HFFc6 (cell line): ENCODE measurements at regions not wholly inside any gene's neighbourhood (a gene's known extent, or its start where the extent isn't known, plus 50 kb on each side); places are given as distances from the start of the nearest gene placed in this dataset.
"Not testable (repeated sequence)": the region's sequence is repeated elsewhere in the genome, so short reads cannot be mapped to it uniquely, and the experiment has no call there.

Experiments
- DNase-seq: peaks from one replicate; pipeline ENCODE4 v3.0.0-alpha.2; 2018
- H3K27ac Mint-ChIP-seq: 2 replicates; pipeline ENCODE4 v1.8.0; 2020; ENCODE audit warnings: mild to moderate bottlenecking, mixed read lengths
- H3K27me3 Mint-ChIP-seq: 2 replicates; pipeline ENCODE4 v1.8.0; 2021; ENCODE audit warnings: mild to moderate bottlenecking, moderate library complexity, mixed read lengths; ENCODE audit not compliant: insufficient read depth
- H3K36me3 Mint-ChIP-seq: 2 replicates; pipeline ENCODE4 v1.8.0; 2021; ENCODE audit warnings: low read depth, mixed read lengths
- H3K4me1 Mint-ChIP-seq: 2 replicates; pipeline ENCODE4 v1.8.0; 2020; ENCODE audit warnings: low read depth, mixed read lengths
- H3K4me3 Mint-ChIP-seq: 2 replicates; pipeline ENCODE4 v1.8.0; 2020; ENCODE audit warnings: mild to moderate bottlenecking, moderate library complexity, mixed read lengths
- H3K9me3 Mint-ChIP-seq: 2 replicates; pipeline ENCODE4 v1.8.0; 2020; ENCODE audit warnings: mild to moderate bottlenecking, mixed read lengths
- TF ChIP-seq, protein P1 (sequence below): fragments of 200-600 bp; sonication (generic); IDR thresholded peaks from 2 replicates; pipeline ENCODE4 v1.5.0; 2021; ENCODE audit warnings: antibody characterized with exemption, mild to moderate bottlenecking

DNA sequence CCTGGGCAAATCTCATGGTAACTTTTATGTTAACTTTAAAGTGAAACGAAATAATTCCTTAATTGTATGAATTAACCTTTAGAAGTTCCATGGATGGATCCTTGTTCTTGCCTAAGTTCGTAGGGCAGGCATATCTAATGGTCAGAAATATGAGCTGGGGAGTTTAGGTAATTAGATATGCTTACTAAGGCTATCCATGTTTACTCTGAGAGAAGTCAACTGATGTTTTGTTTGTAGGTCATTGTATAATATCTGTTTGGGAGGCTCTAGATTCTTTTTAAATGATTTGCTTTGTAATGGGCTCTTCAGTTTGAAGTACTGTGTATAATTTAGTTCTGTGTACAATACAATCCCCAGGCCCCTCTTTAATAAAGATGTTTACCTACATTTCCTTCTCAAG is 117.0 kb downstream of the DCK start:
- H3K27ac Mint-ChIP-seq: no peak overlapping the region
- no peaks in the 10 kb centered on the region for H3K27me3 Mint-ChIP-seq
- TF ChIP-seq, protein P1, sequence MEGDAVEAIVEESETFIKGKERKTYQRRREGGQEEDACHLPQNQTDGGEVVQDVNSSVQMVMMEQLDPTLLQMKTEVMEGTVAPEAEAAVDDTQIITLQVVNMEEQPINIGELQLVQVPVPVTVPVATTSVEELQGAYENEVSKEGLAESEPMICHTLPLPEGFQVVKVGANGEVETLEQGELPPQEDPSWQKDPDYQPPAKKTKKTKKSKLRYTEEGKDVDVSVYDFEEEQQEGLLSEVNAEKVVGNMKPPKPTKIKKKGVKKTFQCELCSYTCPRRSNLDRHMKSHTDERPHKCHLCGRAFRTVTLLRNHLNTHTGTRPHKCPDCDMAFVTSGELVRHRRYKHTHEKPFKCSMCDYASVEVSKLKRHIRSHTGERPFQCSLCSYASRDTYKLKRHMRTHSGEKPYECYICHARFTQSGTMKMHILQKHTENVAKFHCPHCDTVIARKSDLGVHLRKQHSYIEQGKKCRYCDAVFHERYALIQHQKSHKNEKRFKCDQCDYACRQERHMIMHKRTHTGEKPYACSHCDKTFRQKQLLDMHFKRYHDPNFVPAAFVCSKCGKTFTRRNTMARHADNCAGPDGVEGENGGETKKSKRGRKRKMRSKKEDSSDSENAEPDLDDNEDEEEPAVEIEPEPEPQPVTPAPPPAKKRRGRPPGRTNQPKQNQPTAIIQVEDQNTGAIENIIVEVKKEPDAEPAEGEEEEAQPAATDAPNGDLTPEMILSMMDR: no peak
- no peaks in the 10 kb centered on the region for H3K9me3 Mint-ChIP-seq
- no peaks in the 10 kb centered on the region for H3K36me3 Mint-ChIP-seq
- H3K4me1 Mint-ChIP-seq: peaks cover 7% of the 10 kb centered on the region
- DNase-seq: no peak
- no peak overlapping the region for H3K4me3 Mint-ChIP-seq

DNA sequence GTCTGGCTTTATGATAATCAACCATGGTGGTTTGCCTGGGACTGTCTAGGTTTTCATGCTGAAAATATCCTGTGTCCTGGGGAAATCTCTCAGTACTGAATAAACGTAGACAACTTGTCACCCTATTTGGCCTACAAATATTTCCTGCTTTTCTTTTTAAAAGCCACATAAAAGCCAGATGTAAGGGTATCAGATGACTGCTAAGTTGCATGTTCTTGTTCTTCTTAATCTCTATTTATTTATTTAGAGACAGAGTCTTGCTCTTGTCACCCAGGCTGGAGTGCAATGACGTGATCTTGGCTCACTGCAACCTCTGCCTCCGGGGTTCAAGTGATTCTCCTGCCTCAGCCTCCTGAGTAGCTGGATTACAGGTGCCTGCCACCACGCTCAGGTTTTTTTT is 117.7 kb downstream of the DCK start:
- DNase-seq, H3K36me3 Mint-ChIP-seq, H3K9me3 Mint-ChIP-seq, H3K27me3 Mint-ChIP-seq, H3K4me3 Mint-ChIP-seq, H3K4me1 Mint-ChIP-seq, H3K27ac Mint-ChIP-seq: not testable (repeated sequence)

DNA sequence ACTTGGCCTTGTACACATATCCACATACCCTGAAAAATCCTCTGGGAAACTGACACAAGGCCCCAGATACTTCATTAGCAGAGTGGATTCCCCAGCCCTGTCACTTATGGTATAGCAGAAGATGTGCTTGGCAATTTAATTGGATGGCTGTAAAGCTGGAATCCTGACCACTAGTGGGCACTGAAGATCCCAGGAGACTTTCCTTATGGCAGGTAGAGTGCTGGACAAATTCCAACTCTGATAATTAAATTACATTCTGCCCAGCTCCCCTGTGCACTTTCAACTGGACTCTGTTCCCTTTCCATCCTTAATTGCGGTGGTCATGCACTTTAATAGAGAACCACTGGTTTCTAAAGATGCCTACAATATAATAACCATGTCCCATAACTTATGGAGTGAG is 119.8 kb downstream of the DCK start:
- Mint-ChIP-seq H3K9me3 (no peaks in the 10 kb centered on the region), H3K27ac (no peak overlapping the region), H3K4me1 (peaks cover 14% of the 10 kb centered on the region), H3K36me3 (no peaks in the 10 kb centered on the region), H3K27me3 (no peaks in the 10 kb centered on the region), H3K4me3 (no peak overlapping the region)
- TF ChIP-seq, protein P1: peak; percentile 51; the same call in 1 of the 2 replicates
- no peak for DNase-seq

DNA sequence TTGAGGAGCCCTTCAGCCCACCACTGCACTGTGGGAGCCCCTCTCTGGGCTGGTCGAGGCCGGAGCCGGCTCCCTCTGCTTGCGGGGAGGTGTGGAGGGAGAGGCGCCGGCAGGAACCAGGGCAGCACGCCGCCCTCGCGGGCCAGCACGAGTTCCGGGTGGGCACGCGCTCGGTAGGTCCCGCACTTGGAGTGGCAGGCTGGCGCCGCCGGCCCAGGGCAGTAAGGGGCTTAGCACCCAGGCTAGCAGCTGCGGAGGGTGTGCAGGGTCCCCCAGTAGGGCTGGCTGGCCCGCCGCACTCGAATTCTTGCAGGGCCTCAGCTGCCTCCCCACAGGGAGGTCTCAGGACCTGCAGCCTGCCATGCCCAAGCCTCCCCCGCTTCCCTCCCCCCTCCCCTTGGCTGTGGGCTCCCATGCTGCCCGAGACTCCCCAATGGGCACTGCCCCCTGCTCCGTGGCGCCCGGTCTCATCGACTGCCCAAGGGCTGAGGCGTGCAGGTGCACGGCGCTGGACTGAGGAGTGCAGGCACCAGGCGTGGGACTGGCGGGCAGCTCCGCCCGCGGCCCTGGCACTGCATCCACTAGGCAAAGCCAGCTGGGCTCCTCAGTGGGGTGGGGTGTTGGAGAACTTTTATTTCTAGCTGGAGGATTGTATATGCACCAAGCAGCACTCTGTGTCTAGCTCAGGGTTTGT is 127.5 kb downstream of the DCK start:
- no peaks in the 10 kb centered on the region; the same call in 1 of the 2 replicates for H3K27me3 Mint-ChIP-seq
- no peak overlapping the region for H3K4me3 Mint-ChIP-seq
- peaks cover 15% of the 10 kb centered on the region for H3K36me3 Mint-ChIP-seq
- TF ChIP-seq, protein P1: no peak
- DNase-seq: no peak
- peaks cover 40% of the 10 kb centered on the region for H3K4me1 Mint-ChIP-seq
- no peak overlapping the region for H3K27ac Mint-ChIP-seq
- peaks cover 9% of the 10 kb centered on the region for H3K9me3 Mint-ChIP-seq

DNA sequence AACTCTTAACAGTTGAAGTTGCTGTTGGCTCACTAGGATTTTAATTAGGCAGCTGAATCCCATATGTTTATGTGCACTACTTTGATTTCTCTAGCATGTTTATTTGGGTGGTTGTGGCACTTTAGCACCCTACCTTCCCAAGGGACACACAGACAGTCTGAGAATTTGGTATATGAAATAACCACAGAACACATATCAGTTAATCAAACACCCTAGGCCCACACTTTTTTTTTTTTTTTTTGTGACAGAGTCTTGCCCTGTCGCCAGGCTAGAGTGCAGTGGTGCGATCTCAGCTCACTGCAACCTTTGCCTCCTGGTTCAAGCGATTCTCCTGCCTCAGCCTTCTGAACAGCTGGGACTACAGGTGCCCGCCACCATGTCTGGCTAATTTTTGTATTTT is 130.5 kb downstream of the DCK start:
- TF ChIP-seq, protein P1: no peak
- H3K27me3 Mint-ChIP-seq: no peaks in the 10 kb centered on the region; the same call in 1 of the 2 replicates
- H3K4me3 Mint-ChIP-seq: no peak overlapping the region
- H3K27ac Mint-ChIP-seq: no peak overlapping the region
- H3K36me3 Mint-ChIP-seq: peaks cover 26% of the 10 kb centered on the region
- DNase-seq: no peak
- H3K4me1 Mint-ChIP-seq: peaks cover 54% of the 10 kb centered on the region
- peaks cover 9% of the 10 kb centered on the region for H3K9me3 Mint-ChIP-seq

DNA sequence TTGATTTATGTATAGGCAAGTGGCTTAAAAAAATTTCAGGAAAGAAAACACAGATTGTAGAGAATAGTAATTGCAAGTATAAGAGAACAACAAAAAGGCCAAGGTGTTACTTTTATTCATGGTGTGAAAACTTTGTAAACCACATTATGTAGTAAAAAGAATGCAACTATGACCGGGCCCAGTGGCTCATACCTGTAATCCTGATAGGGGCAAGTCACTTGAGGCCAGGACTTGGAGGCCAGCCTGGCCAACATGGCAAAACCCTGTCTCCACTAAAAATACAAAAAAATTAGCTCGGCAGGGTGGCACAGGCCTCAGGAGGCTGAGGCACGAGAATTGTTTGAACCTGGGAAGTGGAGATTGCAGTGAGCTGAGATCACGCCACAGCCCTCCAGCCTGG is 131.7 kb downstream of the DCK start:
- Mint-ChIP-seq H3K9me3 (peaks cover 9% of the 10 kb centered on the region), H3K27ac (peak overlapping the region; percentile 36; the same call in 1 of the 2 replicates), H3K27me3 (no peaks in the 10 kb centered on the region; the same call in 1 of the 2 replicates), H3K4me3 (no peak overlapping the region), H3K36me3 (peaks cover 27% of the 10 kb centered on the region), H3K4me1 (peaks cover 57% of the 10 kb centered on the region)
- DNase-seq: no peak
- TF ChIP-seq, protein P1: no peak
